ENCODE measurements at regions not wholly inside any gene's neighbourhood (a gene's known extent, or its start where the extent isn't known, plus 50 kb on each side); places are given as distances from the start of the nearest gene placed in this dataset.

DNA sequence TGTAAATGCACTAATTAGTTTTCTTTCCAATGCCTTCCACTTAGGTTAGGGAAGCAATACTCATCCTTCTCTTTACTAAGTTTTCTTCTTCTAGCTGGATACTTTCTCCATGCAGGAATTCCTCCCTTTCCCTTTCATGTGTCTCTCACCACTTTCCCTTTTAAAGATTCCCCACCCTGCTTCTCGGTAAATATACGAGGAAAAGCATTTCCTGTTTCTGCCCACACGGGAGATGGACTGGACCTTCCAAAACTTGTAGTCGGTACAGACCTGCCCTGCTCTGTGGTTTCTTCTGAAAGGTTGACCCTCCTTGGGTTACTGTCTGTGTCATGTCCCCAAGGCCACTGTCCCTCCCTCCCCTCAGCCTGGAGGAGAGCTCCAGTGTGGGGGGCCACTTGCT is 58.9 kb upstream of the LYZL2 start (continued):
- no peak for TF ChIP-seq CHD7 (IDR thresholded peaks at IDR 0.05; ENCODE audit: insufficient replicate concordance, low read length)

Data from H1 (cell line).